CD4-positive, alpha-beta T cell treated with Interferon gamma for 1 hour (primary cell): ENCODE measurements at regions not wholly inside any gene's neighbourhood (a gene's known extent, or its start where the extent isn't known, plus 50 kb on each side); places are given as distances from the start of the nearest gene placed in this dataset.
"Not testable (repeated sequence)": the region's sequence is repeated elsewhere in the genome, so short reads cannot be mapped to it uniquely, and the experiment has no call there.

Experiments used
- DNase-seq: peaks from one replicate; pipeline ENCODE4 v3.0.0-alpha.2; 2020

- no peak for DNase-seq
These were observed 138.7 kb upstream of the CCDC150 start for GRCh38 chr2:196500686-196501431.

GRCh38 chr2:196501836-196502235, 137.7 kb upstream of the CCDC150 start:
- no peak for DNase-seq

GRCh38 chr2:196502386-196502785, 137.1 kb upstream of the CCDC150 start:
- DNase-seq = no peak

- no peak for DNase-seq
These were observed 136.1 kb upstream of the CCDC150 start for GRCh38 chr2:196503398-196503797.

- DNase-seq = no peak
These were observed 134.7 kb upstream of the CCDC150 start for GRCh38 chr2:196504788-196505187.

- DNase-seq = no peak
These were observed 129.3 kb upstream of the CCDC150 start for GRCh38 chr2:196510246-196510645.

DNA sequence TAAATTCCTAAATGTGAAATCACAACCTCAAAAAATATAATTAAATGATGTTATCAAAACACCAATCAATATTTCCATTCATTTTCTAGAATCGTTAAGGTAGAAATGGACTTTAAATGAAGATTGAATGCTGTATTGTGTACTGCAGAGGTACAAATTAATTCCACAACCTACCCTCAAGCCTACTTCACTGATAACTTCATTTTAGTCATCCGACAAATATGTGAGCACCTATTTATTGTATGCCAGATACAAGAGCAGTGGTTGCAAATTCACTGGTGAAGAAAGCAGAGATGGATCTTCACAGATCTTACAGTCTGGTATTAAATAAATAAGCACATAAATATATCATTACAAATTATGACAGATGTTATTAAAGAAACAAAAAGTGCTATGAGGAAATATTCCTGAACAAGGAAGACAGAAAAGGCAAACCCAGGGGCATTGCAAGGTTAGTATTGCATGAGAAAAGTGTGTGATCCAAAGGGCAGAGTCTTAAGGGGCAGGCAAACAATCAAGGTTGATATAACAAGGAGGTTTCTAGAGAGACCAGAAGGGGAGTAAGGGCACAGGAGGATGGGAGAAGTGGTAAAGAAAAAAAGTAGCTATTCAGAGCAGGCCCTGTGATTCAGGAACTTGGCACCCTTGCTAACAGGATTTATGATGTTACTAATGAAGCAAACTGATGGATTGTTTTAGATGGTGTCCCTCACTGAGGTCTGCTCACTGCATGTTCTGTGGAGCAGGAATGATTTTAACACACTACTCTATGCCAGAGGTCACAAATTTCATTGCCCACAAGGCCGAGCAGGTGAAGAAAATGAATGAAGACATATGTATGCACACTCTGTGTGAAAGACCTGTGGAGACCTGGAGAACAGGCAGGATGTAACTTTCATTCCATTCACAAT, 128.0 kb upstream of the CCDC150 start:
- DNase-seq = no peak

- DNase-seq = no peak
These were observed 125.6 kb upstream of the CCDC150 start for GRCh38 chr2:196513796-196514526.

DNA sequence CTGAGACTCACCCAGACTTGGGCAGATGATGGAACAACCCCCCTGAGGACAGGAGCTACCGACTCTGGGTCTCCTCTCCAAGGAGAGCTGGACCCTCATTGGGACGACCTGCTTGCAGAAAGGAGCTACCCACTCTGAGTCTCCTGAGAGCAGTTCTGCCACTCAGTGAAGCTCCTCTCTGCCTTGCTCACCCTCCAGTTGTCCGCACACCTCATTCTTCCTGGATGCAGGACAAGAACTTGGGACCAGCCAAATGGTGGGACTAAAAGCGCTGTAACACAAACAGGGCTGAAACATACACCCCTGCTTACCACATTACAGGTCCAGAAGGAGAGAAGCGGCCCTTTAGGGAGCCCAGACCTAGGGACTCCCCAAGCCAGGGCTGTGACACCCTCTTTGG, 124.9 kb upstream of the CCDC150 start:
- no peak for DNase-seq

DNA sequence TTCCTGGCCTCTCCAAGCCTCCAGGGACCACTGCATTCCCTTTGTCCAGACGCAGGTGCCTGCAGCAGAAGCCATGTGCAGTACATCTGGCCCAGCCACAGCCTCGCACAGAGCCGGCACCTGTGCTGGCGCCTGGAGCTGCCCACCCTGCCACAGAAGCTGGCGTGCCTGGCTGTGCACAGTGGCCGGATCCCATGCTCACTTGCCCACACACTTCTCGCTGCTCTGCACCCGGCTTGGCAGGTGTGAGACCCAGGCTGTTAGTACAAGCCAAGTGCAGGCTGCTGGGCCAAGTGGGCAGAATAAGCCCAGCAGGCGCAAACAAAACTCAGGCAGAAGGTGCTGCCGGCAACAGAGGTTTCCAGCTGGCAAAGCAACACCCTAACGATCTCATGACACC, 124.5 kb upstream of the CCDC150 start:
- DNase-seq = no peak

DNA sequence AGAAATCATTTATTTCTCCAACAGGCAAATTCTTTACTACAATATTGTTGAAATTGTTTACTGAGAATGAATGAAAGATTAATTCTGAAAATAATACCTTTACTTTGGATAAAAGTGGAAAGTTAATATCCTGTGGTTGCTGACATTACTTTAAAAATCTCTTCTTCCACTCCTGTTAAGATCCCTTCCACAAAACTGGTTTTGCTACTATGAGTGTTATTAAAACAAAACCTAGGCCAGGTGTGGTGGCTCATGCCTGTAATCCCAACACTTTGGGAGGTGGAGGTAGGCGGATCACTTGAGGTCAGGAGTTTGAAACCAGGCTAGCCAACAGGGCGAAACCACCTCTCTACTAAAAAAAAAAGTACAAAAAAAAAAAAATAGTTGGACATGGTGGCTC, 123.9 kb upstream of the CCDC150 start:
- no peak for DNase-seq

GRCh38 chr2:196516564-196516963, 123.0 kb upstream of the CCDC150 start:
- DNase-seq = no peak

DNA sequence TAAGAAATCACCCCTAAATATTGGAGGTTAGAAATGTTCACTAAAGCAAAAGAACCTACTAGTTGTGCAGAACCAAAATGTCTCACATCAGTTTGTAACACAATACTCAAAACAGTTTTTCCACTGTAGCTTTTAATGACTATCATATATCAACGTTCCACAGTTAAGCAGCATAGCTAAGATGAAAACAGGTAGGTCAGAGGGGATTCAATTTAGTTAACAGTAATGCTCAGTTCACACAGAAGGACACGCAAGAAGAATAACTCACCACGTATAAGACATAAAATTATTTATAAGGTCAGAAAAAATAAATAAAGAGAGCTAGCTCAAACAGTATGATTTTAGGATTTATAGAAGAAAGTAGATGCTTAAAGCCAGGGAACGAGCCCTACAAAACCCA, 118.9 kb upstream of the CCDC150 start:
- DNase-seq = no peak

DNA sequence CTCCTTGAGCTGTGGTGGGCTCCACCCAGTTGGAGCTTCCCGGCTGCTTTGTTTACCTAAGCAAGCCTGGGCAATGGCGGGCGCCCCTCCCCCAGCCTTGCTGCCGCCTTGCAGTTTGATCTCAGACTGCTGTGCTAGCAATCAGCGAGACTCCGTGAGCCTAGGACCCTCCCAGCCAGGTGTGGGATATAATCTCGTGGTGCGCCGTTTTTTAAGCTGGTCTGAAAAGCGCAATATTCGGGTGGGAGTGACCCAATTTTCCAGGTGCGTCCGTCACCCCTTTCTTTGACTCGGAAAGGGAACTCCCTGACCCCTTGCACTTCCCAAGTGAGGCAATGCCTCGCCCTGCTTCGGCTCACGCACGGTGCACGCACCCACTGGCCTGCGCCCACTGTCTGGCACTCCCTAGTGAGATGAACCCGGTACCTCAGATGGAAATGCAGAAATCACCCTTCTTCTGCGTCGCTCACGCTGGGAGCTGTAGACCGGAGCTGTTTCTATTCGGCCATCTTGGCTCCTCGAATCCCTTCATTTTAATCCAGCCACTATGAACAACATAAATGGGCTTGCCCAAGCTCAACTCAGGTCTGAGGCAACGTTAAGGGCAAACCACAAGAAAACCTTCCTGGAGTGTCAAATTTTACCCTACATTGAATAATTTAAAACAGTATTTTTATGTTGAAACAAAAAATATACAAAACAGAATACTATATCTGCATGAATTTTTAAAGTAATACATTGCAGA, 112.4 kb upstream of the CCDC150 start:
- not testable (repeated sequence) for DNase-seq

GRCh38 chr2:196528486-196529223, 110.9 kb upstream of the CCDC150 start:
- DNase-seq = no peak

- DNase-seq = no peak
These were observed 108.6 kb upstream of the CCDC150 start for GRCh38 chr2:196530910-196531309.

DNA sequence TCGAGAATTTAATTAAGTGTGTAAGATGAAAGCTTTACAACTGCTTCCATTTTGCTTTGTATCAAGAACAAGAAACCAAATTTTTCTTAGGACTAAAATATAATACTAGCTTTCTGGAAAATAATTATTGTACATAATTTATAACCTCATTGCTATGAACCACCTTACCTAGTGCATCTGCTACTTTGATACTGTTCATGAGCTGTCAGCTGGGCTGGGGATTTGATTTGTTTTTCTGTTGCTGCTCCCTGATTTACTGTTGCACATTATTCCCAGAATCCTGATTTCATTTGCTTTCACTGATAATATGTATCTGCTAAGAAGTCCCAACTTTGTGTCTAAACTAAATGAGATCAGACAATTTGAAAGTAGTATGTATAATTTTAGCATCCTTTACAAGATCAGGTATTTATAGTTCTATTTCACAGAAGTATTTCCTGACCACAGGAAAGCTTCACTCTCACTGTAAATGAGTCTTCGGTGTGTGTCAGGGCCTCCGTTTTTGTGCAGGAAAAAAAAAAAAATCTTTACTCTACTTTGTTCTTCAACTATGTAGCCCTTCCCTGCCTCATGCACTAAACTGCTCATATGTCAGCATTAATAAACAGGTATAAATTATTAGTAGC, 105.6 kb upstream of the CCDC150 start:
- no peak for DNase-seq

GRCh38 chr2:196534495-196534894, 105.0 kb upstream of the CCDC150 start:
- DNase-seq = no peak

GRCh38 chr2:196535061-196535460, 104.5 kb upstream of the CCDC150 start:
- no peak for DNase-seq

DNA sequence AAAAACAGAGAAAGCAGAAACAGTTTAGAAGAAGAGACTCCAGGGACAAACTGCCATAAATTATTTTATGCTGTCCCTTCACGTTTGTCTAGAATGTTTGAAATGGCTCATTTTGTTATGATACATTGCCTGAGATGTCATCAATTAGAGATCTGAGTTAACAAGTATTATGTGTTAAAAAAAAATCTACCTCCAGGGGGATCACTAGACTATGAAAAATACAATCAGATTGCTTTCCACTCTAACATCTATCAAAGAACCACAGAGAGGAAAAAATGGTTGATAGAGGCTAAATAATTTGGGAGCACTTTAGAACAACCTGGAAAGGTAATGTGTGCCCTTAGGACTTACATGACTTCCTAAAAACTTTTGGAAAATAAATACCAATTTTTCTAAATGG, 103.8 kb upstream of the CCDC150 start:
- DNase-seq = no peak

- DNase-seq = no peak
These were observed 102.2 kb upstream of the CCDC150 start for GRCh38 chr2:196537311-196537710.

- DNase-seq = no peak
These were observed 101.3 kb upstream of the CCDC150 start for GRCh38 chr2:196538189-196538588.
